ENCODE measurements at regions not wholly inside any gene's neighbourhood (a gene's known extent, or its start where the extent isn't known, plus 50 kb on each side); places are given as distances from the start of the nearest gene placed in this dataset.
"Not testable (repeated sequence)": the region's sequence is repeated elsewhere in the genome, so short reads cannot be mapped to it uniquely, and the experiment has no call there.

GRCh38 chr14:19330678-19331077 is 103.5 kb downstream of the POTEG start:
- TF ChIP-seq, protein P1, sequence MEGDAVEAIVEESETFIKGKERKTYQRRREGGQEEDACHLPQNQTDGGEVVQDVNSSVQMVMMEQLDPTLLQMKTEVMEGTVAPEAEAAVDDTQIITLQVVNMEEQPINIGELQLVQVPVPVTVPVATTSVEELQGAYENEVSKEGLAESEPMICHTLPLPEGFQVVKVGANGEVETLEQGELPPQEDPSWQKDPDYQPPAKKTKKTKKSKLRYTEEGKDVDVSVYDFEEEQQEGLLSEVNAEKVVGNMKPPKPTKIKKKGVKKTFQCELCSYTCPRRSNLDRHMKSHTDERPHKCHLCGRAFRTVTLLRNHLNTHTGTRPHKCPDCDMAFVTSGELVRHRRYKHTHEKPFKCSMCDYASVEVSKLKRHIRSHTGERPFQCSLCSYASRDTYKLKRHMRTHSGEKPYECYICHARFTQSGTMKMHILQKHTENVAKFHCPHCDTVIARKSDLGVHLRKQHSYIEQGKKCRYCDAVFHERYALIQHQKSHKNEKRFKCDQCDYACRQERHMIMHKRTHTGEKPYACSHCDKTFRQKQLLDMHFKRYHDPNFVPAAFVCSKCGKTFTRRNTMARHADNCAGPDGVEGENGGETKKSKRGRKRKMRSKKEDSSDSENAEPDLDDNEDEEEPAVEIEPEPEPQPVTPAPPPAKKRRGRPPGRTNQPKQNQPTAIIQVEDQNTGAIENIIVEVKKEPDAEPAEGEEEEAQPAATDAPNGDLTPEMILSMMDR (IDR thresholded peaks at IDR 0.05; ENCODE audit: low read depth, low read length) = not testable (repeated sequence)
- TF ChIP-seq, protein P2, sequence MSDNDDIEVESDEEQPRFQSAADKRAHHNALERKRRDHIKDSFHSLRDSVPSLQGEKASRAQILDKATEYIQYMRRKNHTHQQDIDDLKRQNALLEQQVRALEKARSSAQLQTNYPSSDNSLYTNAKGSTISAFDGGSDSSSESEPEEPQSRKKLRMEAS (IDR thresholded peaks at IDR 0.05; ENCODE audit: low read depth, low read length) = not testable (repeated sequence)
- TF ChIP-seq POLR2A (IDR thresholded peaks at IDR 0.05; ENCODE audit: extremely low read depth, insufficient read length); MYC (IDR thresholded peaks at IDR 0.05; ENCODE audit: low read depth, low read length): not testable (repeated sequence)
